Naive thymus-derived CD8-positive, alpha-beta T cell (primary cell): ENCODE measurements at regions not wholly inside any gene's neighbourhood (a gene's known extent, or its start where the extent isn't known, plus 50 kb on each side); places are given as distances from the start of the nearest gene placed in this dataset.

Source experiments
- ATAC-seq, 2 donors: fragments of 150-1000 bp; cut with Tn5 transposase in 1 of 2; sonication (Bioruptor Pico), chemical (Tn5 transposase) in 1 of 2; 1 replicate in 1 of 2; 2 replicates in 1 of 2; pipeline ENCODE4 v1.10.0; 2021; ENCODE audit warnings: mild to moderate bottlenecking in 2 of 2, moderate library complexity in 2 of 2
- POLR2A ChIA-PET: fragments of 350-600 bp; sonication (Branson Sonifier 250); formaldehyde crosslinking; loops from one replicate; lab custom pipeline; 2021; ENCODE audit warnings: antibody characterized with exemption; lab: Charles Lee
- DNase-seq, 10 donors: peaks; one replicate each; pipeline versions ENCODE4 v3.0.0 to v3.0.0-alpha.2; 2020 to 2022
- H3K27ac Mint-ChIP-seq, 10 donors: one replicate each; pipeline ENCODE4 v1.8.0; 2020 to 2022; ENCODE audit warnings: mild to moderate bottlenecking in 10 of 10, mixed read lengths in 10 of 10, moderate library complexity in 4 of 10, inconsistent platforms in 1 of 10
- H3K27me3 Mint-ChIP-seq, 5 donors: one replicate each; pipeline ENCODE4 v1.8.0; 2021 to 2022; ENCODE audit warnings: mixed read lengths in 5 of 5
- H3K36me3 Mint-ChIP-seq, 3 donors: one replicate each; pipeline ENCODE4 v1.8.0; 2020 to 2022; ENCODE audit warnings: mixed read lengths in 3 of 3, mild to moderate bottlenecking in 2 of 3, inconsistent platforms in 1 of 3
- H3K4me1 Mint-ChIP-seq, 4 donors: one replicate each; pipeline ENCODE4 v1.8.0; 2021 to 2022; ENCODE audit warnings: mixed read lengths in 4 of 4
- H3K4me3 Mint-ChIP-seq, 10 donors: one replicate each; pipeline ENCODE4 v1.8.0; 2020 to 2022; ENCODE audit warnings: mild to moderate bottlenecking in 10 of 10, mixed read lengths in 10 of 10, moderate library complexity in 6 of 10, inconsistent platforms in 1 of 10
- H3K9me3 Mint-ChIP-seq, 9 donors: one replicate each; pipeline ENCODE4 v1.8.0; 2020 to 2022; ENCODE audit warnings: mixed read lengths in 9 of 9, mild to moderate bottlenecking in 3 of 9, inconsistent platforms in 1 of 9, moderate library complexity in 1 of 9

- POLR2A ChIA-PET, result no interaction called here
- no peak for DNase-seq
- Mint-ChIP-seq H3K27ac (no peak overlapping the region), H3K27me3 (peaks cover 3 to 50% (median 17%) of the 10 kb centered on the region in 5 donors), H3K4me1 (no peaks in the 10 kb centered on the region), H3K9me3 (no peaks in the 10 kb centered on the region), H3K4me3 (no peak overlapping the region), H3K36me3 (no peaks in the 10 kb centered on the region)
- no peak for ATAC-seq
These were observed 67.6 kb downstream of the COX18 start for GRCh38 chr4:73001885-73002284.

GRCh38 chr4:72997409-72997808 is 72.1 kb downstream of the COX18 start:
- Mint-ChIP-seq H3K36me3 (no peaks in the 10 kb centered on the region), H3K27ac (peak overlapping the region in 1 of 10 donors; percentile 79), H3K27me3 (peaks cover 10 to 30% (median 12%) of the 10 kb centered on the region in 5 donors), H3K4me1 (no peaks in the 10 kb centered on the region), H3K9me3 (no peaks in the 10 kb centered on the region), H3K4me3 (no peak overlapping the region)
- ATAC-seq, result no peak
- no peak for DNase-seq
- POLR2A ChIA-PET, result no interaction called here

- ATAC-seq (no peak), DNase-seq (no peak)
- Mint-ChIP-seq H3K27me3 (peaks cover 7 to 25% (median 12%) of the 10 kb centered on the region in 5 donors), H3K27ac (no peak overlapping the region), H3K9me3 (no peaks in the 10 kb centered on the region), H3K4me3 (no peak overlapping the region), H3K36me3 (no peaks in the 10 kb centered on the region), H3K4me1 (no peaks in the 10 kb centered on the region)
- POLR2A ChIA-PET, result no interaction called here
These were observed 74.8 kb downstream of the COX18 start for GRCh38 chr4:72994670-72995069.

- POLR2A ChIA-PET, result no interaction called here
- ATAC-seq (no peak), DNase-seq (no peak)
- no peaks in the 10 kb centered on the region for H3K36me3 Mint-ChIP-seq
- no peaks in the 10 kb centered on the region for H3K4me1 Mint-ChIP-seq
- H3K4me3 Mint-ChIP-seq, result no peak overlapping the region
- H3K27ac Mint-ChIP-seq, result no peak overlapping the region
- H3K9me3 Mint-ChIP-seq, result no peaks in the 10 kb centered on the region
- peaks cover 2 to 25% (median 12%) of the 10 kb centered on the region in 5 donors for H3K27me3 Mint-ChIP-seq
These were observed 75.6 kb downstream of the COX18 start for GRCh38 chr4:72993876-72994275.

GRCh38 chr4:72991873-72992272 is 77.6 kb downstream of the COX18 start:
- Mint-ChIP-seq H3K4me1 (no peaks in the 10 kb centered on the region), H3K4me3 (no peak overlapping the region), H3K36me3 (no peaks in the 10 kb centered on the region), H3K27me3 (peaks cover 2 to 18% (median 7%) of the 10 kb centered on the region in 5 donors), H3K27ac (no peak overlapping the region), H3K9me3 (no peaks in the 10 kb centered on the region)
- POLR2A ChIA-PET, result no interaction called here
- DNase-seq (no peak), ATAC-seq (no peak)

GRCh38 chr4:72987741-72988729 is 81.5 kb downstream of the COX18 start:
- H3K27ac Mint-ChIP-seq, result no peak overlapping the region
- ATAC-seq (no peak), DNase-seq (no peak)
- POLR2A ChIA-PET, result no interaction called here
- H3K4me3 Mint-ChIP-seq, result no peak overlapping the region
- no peaks in the 10 kb centered on the region for H3K36me3 Mint-ChIP-seq
- H3K4me1 Mint-ChIP-seq, result no peaks in the 10 kb centered on the region
- H3K9me3 Mint-ChIP-seq, result no peaks in the 10 kb centered on the region
- H3K27me3 Mint-ChIP-seq, result peaks cover 2 to 13% (median 5%) of the 10 kb centered on the region in 5 donors

- Mint-ChIP-seq H3K36me3 (no peaks in the 10 kb centered on the region), H3K4me3 (no peak overlapping the region), H3K27me3 (peaks cover 0 to 7% (median 2%) of the 10 kb centered on the region in 5 donors), H3K27ac (no peak overlapping the region), H3K9me3 (no peaks in the 10 kb centered on the region), H3K4me1 (no peaks in the 10 kb centered on the region)
- DNase-seq, result no peak
- ATAC-seq, result no peak
- POLR2A ChIA-PET, result no interaction called here
These were observed 85.2 kb downstream of the COX18 start for GRCh38 chr4:72984351-72984750.

- H3K4me3 Mint-ChIP-seq, result no peak overlapping the region
- H3K4me1 Mint-ChIP-seq, result no peaks in the 10 kb centered on the region
- peaks cover 0 to 8% (median 2%) of the 10 kb centered on the region in 5 donors for H3K27me3 Mint-ChIP-seq
- ATAC-seq (no peak), DNase-seq (no peak)
- no peak overlapping the region for H3K27ac Mint-ChIP-seq
- POLR2A ChIA-PET, result no interaction called here
- H3K36me3 Mint-ChIP-seq, result no peaks in the 10 kb centered on the region
- no peaks in the 10 kb centered on the region for H3K9me3 Mint-ChIP-seq
These were observed 85.8 kb downstream of the COX18 start for GRCh38 chr4:72983709-72984108.

GRCh38 chr4:72977936-72978485 is 91.5 kb downstream of the COX18 start:
- Mint-ChIP-seq H3K27ac (no peak overlapping the region), H3K4me3 (no peak overlapping the region), H3K36me3 (no peaks in the 10 kb centered on the region), H3K27me3 (peaks cover 1 to 22% (median 6%) of the 10 kb centered on the region in 5 donors), H3K4me1 (peaks cover 0 to 6% (median 3%) of the 10 kb centered on the region in 4 donors), H3K9me3 (no peaks in the 10 kb centered on the region)
- POLR2A ChIA-PET, result no interaction called here
- DNase-seq, result no peak
- ATAC-seq, result no peak

GRCh38 chr4:72975488-72975784 is 94.1 kb downstream of the COX18 start:
- Mint-ChIP-seq H3K4me1 (peaks cover 0 to 6% (median 3%) of the 10 kb centered on the region in 4 donors), H3K27me3 (peaks cover 6 to 22% (median 7%) of the 10 kb centered on the region in 5 donors), H3K4me3 (no peak overlapping the region), H3K36me3 (no peaks in the 10 kb centered on the region), H3K27ac (no peak overlapping the region), H3K9me3 (no peaks in the 10 kb centered on the region)
- DNase-seq (no peak), ATAC-seq (no peak)
- POLR2A ChIA-PET, result no interaction called here

GRCh38 chr4:72974694-72975487 is 94.6 kb downstream of the COX18 start:
- Mint-ChIP-seq H3K27me3 (peaks cover 6 to 18% (median 7%) of the 10 kb centered on the region in 5 donors), H3K9me3 (no peaks in the 10 kb centered on the region), H3K4me1 (peaks cover 0 to 6% (median 3%) of the 10 kb centered on the region in 4 donors), H3K27ac (peak overlapping the region in 1 of 10 donors; percentile 18), H3K4me3 (no peak overlapping the region), H3K36me3 (no peaks in the 10 kb centered on the region)
- POLR2A ChIA-PET, result no interaction called here
- ATAC-seq (no peak), DNase-seq (no peak)

GRCh38 chr4:72971572-72971971 is 97.9 kb downstream of the COX18 start:
- Mint-ChIP-seq H3K27me3 (peaks cover 0 to 6% (median 4%) of the 10 kb centered on the region in 5 donors), H3K4me1 (peaks cover 0 to 6% (median 3%) of the 10 kb centered on the region in 4 donors), H3K9me3 (no peaks in the 10 kb centered on the region), H3K36me3 (no peaks in the 10 kb centered on the region), H3K27ac (no peak overlapping the region), H3K4me3 (no peak overlapping the region)
- DNase-seq (no peak), ATAC-seq (no peak)
- POLR2A ChIA-PET, result no interaction called here

- Mint-ChIP-seq H3K27me3 (peaks cover 0 to 6% (median 4%) of the 10 kb centered on the region in 5 donors), H3K36me3 (no peaks in the 10 kb centered on the region), H3K4me3 (no peak overlapping the region), H3K4me1 (peaks cover 0 to 6% (median 3%) of the 10 kb centered on the region in 4 donors), H3K27ac (no peak overlapping the region), H3K9me3 (no peaks in the 10 kb centered on the region)
- ATAC-seq (no peak), DNase-seq (no peak)
- POLR2A ChIA-PET, result no interaction called here
These were observed 98.8 kb downstream of the COX18 start for GRCh38 chr4:72970756-72971155.
